Common myeloid progenitor, CD34-positive (primary cell): ENCODE measurements at regions not wholly inside any gene's neighbourhood (a gene's known extent, or its start where the extent isn't known, plus 50 kb on each side); places are given as distances from the start of the nearest gene placed in this dataset.

Experiments used
- CTCF ChIA-PET: fragments of 350-600 bp; sonication (Branson Sonifier 250); formaldehyde crosslinking; loops from one replicate; lab custom pipeline; 2021; ENCODE audit warnings: antibody characterized with exemption; lab: Charles Lee
- POLR2A ChIA-PET: fragments of 350-600 bp; sonication (Branson Sonifier 250); formaldehyde crosslinking; loops from one replicate; lab custom pipeline; 2021; ENCODE audit warnings: antibody characterized with exemption; lab: Charles Lee
- DNase-seq, 3 donors: peaks; one replicate each; pipeline versions ENCODE4 v3.0.0 to v3.0.0-alpha.2; 2013
- H3K27ac ChIP-seq, 2 experiments: 1 replicate in 1 of 2; 2 replicates in 1 of 2; pipeline ENCODE4 v1.7.0; 2013; ENCODE audit warnings: inconsistent platforms in 2 of 2, low read length in 2 of 2, mild to moderate bottlenecking in 2 of 2, low read depth in 1 of 2, moderate library complexity in 1 of 2; ENCODE audit not compliant: severe bottlenecking in 2 of 2, insufficient read depth in 1 of 2, poor library complexity in 1 of 2
- H3K27me3 ChIP-seq, 5 experiments: replicated peaks in 2 of 5; 1 replicate in 3 of 5; 2 replicates in 2 of 5; pipeline versions ENCODE4 v1.6.1 to v1.7.0; 2013; ENCODE audit warnings: low read length in 4 of 5, mild to moderate bottlenecking in 2 of 5, moderate library complexity in 2 of 5, inconsistent platforms in 1 of 5; ENCODE audit not compliant: insufficient read depth in 5 of 5, control insufficient read depth in 4 of 5
- H3K36me3 ChIP-seq, 4 experiments: 1 replicate in 2 of 4; 2 replicates in 2 of 4; pipeline versions ENCODE4 v1.6.1 to v1.7.0; 2013; ENCODE audit warnings: low read length in 3 of 4, control low read depth in 1 of 4, mild to moderate bottlenecking in 1 of 4; ENCODE audit not compliant: control insufficient read depth in 4 of 4, insufficient read depth in 4 of 4
- H3K4me1 ChIP-seq, 4 experiments: 1 replicate in 3 of 4; 2 replicates in 1 of 4; pipeline versions ENCODE4 v1.6.1 to v1.7.1; 2013; ENCODE audit warnings: low read length in 3 of 4, mild to moderate bottlenecking in 3 of 4, control low read depth in 1 of 4, inconsistent platforms in 1 of 4, moderate library complexity in 1 of 4; ENCODE audit not compliant: control insufficient read depth in 4 of 4, insufficient read depth in 4 of 4; ENCODE audit errors: control extremely low read depth in 1 of 4
- H3K4me3 ChIP-seq, 7 experiments: 1 replicate in 4 of 7; 2 replicates in 3 of 7; pipeline versions ENCODE4 v1.5.1 to v1.7.0; 2013; ENCODE audit warnings: mild to moderate bottlenecking in 7 of 7, low read length in 6 of 7, moderate library complexity in 6 of 7, inconsistent platforms in 2 of 7, low read depth in 2 of 7, control low read depth in 1 of 7; ENCODE audit not compliant: insufficient read depth in 4 of 7, control insufficient read depth in 1 of 7; ENCODE audit errors: extremely low read depth in 1 of 7
- H3K9me3 ChIP-seq, 5 experiments: 1 replicate in 4 of 5; 2 replicates in 1 of 5; pipeline versions ENCODE4 v1.6.1 to v1.7.1; 2013; ENCODE audit warnings: low read length in 4 of 5, mild to moderate bottlenecking in 2 of 5, inconsistent platforms in 1 of 5, low read depth in 1 of 5, moderate library complexity in 1 of 5; ENCODE audit not compliant: control insufficient read depth in 4 of 5, insufficient read depth in 2 of 5; ENCODE audit errors: control extremely low read depth in 1 of 5
- WGBS: methylation state at CpG from one replicate; pipeline ENCODE4 v1.1.5; 2013; ENCODE audit not compliant: insufficient coverage; 5-methylcytosine and 5-hydroxymethylcytosine counted together

GRCh38 chr6:28771401-28772267 lies 152.2 kb downstream of the TRIM27 start:
- Histone ChIP-seq H3K27me3 (peaks cover 31 to 100% (median 62%) of the 10 kb centered on the region in 5 experiments), H3K4me1 (no peaks in the 10 kb centered on the region), H3K27ac (peak overlapping the region in 1 of 2 experiments; percentile 6), H3K4me3 (no peak overlapping the region), H3K9me3 (peaks cover 2 to 38% (median 25%) of the 10 kb centered on the region in 5 experiments), H3K36me3 (no peaks in the 10 kb centered on the region)
- WGBS: 18% methylated on average over 19 of the region's 19 CpGs
- no peak for DNase-seq
- ChIA-PET POLR2A (no interaction called here), CTCF (no interaction called here)

DNA sequence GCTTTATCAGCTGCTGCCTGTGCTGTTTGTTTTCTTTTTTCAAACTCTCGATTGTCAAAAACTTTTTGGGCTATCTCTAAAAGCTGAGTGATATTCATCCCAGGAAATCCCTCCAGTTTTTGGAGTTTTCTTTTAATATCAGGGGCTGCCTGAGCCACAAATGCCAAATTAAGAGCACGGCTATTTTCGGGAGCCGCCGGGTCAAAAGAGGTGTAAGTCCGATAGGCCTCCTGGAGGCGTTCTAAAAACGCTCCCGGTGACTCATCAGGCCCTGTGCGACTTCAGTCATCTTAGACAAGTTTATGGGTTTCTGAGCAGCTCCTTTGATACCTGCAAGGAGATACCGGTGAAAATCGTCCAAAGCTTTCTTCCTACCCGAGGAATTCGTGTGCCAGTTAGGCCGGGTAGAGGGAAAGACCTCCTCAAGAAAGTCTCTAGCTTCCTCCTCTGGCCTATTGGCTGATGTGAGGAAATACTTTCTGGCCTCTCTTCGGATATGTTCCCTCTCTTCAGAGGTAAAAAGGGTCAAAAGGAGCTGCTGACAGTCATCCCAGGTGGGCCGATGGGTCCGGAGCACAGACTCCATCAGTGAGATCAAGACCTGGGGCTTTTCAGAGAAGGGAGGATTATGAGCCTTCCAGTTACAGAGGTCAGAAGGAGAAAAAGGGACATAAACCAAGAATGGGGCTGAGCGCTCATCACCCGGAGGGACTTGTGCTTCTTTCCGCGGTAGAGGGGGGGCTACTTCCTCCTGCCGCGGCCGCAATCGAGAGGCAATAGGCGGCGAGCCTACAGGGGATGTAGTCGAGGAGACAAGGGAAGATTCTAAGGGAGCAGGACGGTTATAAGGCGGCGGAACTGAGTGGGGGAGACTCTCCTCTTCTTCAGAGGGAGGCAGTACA lies 151.1 kb downstream of the TRIM27 start:
- Histone ChIP-seq H3K9me3 (peaks cover 2 to 43% (median 19%) of the 10 kb centered on the region in 5 experiments), H3K27me3 (peaks cover 28 to 100% (median 58%) of the 10 kb centered on the region in 5 experiments), H3K4me1 (no peaks in the 10 kb centered on the region), H3K27ac (no peak overlapping the region), H3K4me3 (no peak overlapping the region), H3K36me3 (no peaks in the 10 kb centered on the region)
- CTCF ChIA-PET: no interaction called here
- DNase-seq: peak in 1 of 3 donors; percentile 40
- POLR2A ChIA-PET: no interaction called here
- 4% methylated on average over 28 of the region's 32 CpGs for WGBS

DNA sequence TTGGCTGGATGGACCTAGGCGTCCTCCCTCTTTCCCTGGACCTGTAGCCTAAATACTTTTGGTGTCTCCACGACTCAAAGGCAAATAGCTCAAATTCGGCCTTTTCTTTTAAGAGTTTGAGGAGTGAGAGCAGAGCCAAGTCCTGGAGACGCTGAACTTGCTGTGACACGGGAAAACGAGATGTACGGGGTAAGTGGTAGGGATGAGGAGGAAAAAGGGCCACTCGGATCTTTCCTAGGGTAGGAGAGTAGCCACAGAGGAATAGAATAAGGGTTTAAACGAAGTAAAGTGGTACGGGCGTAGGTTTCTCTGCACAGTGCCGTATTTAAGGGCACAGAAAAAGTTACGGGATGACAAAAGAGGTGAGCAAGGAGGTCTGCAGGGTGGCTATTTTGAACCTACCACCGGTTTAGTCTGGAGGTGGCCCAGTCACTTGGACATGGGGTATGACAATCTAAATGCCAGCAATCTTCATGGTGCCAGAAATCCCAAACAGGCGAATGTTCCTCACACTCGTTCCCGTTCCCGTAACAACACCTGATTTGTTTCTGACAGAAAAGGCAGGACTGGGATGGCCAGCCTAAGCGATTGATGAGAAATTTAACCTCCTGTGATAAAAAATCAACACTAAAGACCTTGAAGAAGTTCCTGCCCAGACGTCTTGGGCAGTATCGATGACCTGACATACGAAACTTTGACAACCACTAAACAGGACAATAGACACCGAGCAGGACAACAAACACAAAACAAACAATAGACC lies 149.3 kb downstream of the TRIM27 start:
- H3K27ac ChIP-seq: no peak overlapping the region
- CTCF ChIA-PET: no interaction called here
- POLR2A ChIA-PET: no interaction called here
- H3K4me3 ChIP-seq: no peak overlapping the region
- H3K9me3 ChIP-seq: peaks cover 0 to 41% (median 16%) of the 10 kb centered on the region in 5 experiments
- H3K27me3 ChIP-seq: peaks cover 30 to 100% (median 63%) of the 10 kb centered on the region in 5 experiments
- H3K36me3 ChIP-seq: no peaks in the 10 kb centered on the region
- WGBS: 18% methylated on average over 17 of the region's 23 CpGs
- H3K4me1 ChIP-seq: no peaks in the 10 kb centered on the region
- no peak for DNase-seq

DNA sequence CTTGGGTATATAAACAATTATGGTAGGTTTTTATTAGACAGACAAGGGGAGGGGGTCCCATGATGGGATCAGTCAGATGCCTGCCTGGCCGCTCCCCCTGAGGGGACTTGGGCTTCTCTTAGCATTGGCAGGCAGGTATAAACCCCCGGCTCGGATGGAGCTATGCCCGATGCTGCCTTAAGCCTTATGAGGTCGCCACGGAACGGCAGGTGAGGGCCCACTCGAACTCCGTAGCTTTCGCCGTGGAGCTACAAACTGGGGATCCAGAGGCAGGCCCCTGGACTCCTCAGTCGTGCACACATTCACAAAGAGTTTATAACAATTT lies 148.8 kb downstream of the TRIM27 start:
- POLR2A ChIA-PET: no interaction called here
- H3K4me1 ChIP-seq: no peaks in the 10 kb centered on the region
- H3K27ac ChIP-seq: no peak overlapping the region
- WGBS: 4% methylated on average over 5 of the region's 12 CpGs
- peaks cover 0 to 45% (median 18%) of the 10 kb centered on the region in 5 experiments for H3K9me3 ChIP-seq
- peaks cover 30 to 100% (median 61%) of the 10 kb centered on the region in 5 experiments for H3K27me3 ChIP-seq
- no peak for DNase-seq
- H3K4me3 ChIP-seq: no peak overlapping the region
- CTCF ChIA-PET: no interaction called here
- H3K36me3 ChIP-seq: no peaks in the 10 kb centered on the region

DNA sequence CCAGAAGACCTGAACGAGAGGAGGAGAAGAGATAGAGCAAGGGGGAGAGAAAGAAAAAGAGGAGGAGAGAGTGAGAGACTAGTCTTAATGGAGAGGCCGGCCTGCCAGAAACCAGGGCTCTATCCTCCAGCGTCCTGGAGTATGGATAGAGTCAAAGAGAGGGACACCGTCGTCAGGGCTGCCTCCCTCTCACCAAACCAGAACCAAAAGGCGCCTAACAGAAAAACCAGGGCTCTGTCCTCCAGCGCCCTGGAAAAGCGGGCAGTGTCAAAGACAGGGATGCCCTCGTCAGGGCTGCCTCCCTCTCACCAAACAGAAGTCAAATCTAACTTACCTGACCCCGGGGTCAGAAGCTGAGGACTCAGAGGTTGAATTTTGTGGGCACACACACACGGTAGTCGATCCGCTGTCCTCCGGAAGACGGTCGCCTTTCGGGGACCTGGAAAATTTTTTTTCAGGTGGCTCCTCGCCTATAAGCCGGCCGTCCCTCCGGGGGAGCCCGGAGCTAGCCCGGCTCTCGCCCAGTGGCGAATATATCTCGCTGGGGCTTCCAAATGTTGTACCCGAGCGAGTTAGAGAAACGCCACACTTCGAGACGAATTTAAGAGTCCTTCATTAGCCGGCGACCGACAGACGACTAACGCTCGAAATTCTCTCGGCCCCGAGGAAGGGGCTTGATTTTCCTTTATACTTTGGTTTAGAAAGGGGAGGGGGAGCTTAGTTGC lies 148.2 kb downstream of the TRIM27 start:
- Histone ChIP-seq H3K27me3 (peaks cover 33 to 100% (median 63%) of the 10 kb centered on the region in 5 experiments), H3K4me1 (no peaks in the 10 kb centered on the region), H3K9me3 (peaks cover 0 to 45% (median 17%) of the 10 kb centered on the region in 5 experiments), H3K27ac (no peak overlapping the region), H3K36me3 (no peaks in the 10 kb centered on the region), H3K4me3 (no peak overlapping the region)
- no peak for DNase-seq
- POLR2A ChIA-PET: no interaction called here
- 3% methylated on average over 29 of the region's 39 CpGs for WGBS
- CTCF ChIA-PET: no interaction called here

GRCh38 chr6:28776269-28777146 lies 147.3 kb downstream of the TRIM27 start:
- no peak overlapping the region for H3K4me3 ChIP-seq
- H3K4me1 ChIP-seq: no peaks in the 10 kb centered on the region
- WGBS: 8% methylated on average over 12 of the region's 17 CpGs
- ChIA-PET POLR2A (no interaction called here), CTCF (no interaction called here)
- H3K36me3 ChIP-seq: no peaks in the 10 kb centered on the region
- peaks cover 34 to 99% (median 63%) of the 10 kb centered on the region in 5 experiments for H3K27me3 ChIP-seq
- H3K27ac ChIP-seq: peak overlapping the region in 1 of 2 experiments; percentile 34
- peaks cover 0 to 40% (median 12%) of the 10 kb centered on the region in 5 experiments for H3K9me3 ChIP-seq
- DNase-seq: no peak
